HL-60 (cell line): ENCODE measurements at regions not wholly inside any gene's neighbourhood (a gene's known extent, or its start where the extent isn't known, plus 50 kb on each side); places are given as distances from the start of the nearest gene placed in this dataset.

ENCODE experiments used
- GABPA ChIP-seq: IDR thresholded peaks from 2 replicates; pipeline ENCODE4 v1.6.1; 2012; ENCODE audit warnings: low read depth
- POLR2AphosphoS5 ChIP-seq: IDR thresholded peaks from 2 replicates; pipeline ENCODE4 v1.6.1; 2012; ENCODE audit warnings: low read depth
- SPI1 ChIP-seq: IDR thresholded peaks from 2 replicates; pipeline ENCODE4 v1.6.1; 2012; ENCODE audit warnings: low read depth, mild to moderate bottlenecking, borderline replicate concordance
- TF ChIP-seq, protein P1 (sequence below): IDR thresholded peaks from one replicate; pipeline ENCODE4 v1.5.1; 2011; ENCODE audit warnings: low read length, control low read depth, inconsistent platforms; ENCODE audit not compliant: insufficient read depth
- TF ChIP-seq, protein P2 (sequence below): IDR thresholded peaks from 2 replicates; pipeline ENCODE4 v1.6.1; 2012; ENCODE audit warnings: low read depth; ENCODE audit not compliant: insufficient replicate concordance

DNA sequence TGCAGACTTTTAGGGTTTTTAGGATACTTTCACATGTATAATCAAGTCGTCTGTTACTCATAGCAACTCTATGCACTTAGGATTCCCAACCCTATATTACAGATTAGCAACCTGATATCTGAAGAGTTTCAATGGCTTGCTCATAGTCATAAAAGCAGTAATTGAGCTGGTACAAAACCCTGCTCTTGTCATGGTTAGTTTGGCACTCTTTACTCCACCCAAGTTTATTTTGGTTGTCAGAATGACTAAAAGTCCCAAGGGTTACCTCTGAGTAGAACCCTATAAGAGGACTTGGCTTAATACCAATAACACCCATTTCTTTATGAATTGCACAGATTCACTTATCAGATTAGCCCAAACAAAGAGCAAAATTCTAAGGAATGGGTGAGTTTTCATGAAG, 550.6 kb downstream of the SOX6 start:
- TF ChIP-seq POLR2AphosphoS5 (no peak), GABPA (no peak), SPI1 (no peak)
- TF ChIP-seq, protein P1, sequence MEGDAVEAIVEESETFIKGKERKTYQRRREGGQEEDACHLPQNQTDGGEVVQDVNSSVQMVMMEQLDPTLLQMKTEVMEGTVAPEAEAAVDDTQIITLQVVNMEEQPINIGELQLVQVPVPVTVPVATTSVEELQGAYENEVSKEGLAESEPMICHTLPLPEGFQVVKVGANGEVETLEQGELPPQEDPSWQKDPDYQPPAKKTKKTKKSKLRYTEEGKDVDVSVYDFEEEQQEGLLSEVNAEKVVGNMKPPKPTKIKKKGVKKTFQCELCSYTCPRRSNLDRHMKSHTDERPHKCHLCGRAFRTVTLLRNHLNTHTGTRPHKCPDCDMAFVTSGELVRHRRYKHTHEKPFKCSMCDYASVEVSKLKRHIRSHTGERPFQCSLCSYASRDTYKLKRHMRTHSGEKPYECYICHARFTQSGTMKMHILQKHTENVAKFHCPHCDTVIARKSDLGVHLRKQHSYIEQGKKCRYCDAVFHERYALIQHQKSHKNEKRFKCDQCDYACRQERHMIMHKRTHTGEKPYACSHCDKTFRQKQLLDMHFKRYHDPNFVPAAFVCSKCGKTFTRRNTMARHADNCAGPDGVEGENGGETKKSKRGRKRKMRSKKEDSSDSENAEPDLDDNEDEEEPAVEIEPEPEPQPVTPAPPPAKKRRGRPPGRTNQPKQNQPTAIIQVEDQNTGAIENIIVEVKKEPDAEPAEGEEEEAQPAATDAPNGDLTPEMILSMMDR, result no peak
- TF ChIP-seq, protein P2, sequence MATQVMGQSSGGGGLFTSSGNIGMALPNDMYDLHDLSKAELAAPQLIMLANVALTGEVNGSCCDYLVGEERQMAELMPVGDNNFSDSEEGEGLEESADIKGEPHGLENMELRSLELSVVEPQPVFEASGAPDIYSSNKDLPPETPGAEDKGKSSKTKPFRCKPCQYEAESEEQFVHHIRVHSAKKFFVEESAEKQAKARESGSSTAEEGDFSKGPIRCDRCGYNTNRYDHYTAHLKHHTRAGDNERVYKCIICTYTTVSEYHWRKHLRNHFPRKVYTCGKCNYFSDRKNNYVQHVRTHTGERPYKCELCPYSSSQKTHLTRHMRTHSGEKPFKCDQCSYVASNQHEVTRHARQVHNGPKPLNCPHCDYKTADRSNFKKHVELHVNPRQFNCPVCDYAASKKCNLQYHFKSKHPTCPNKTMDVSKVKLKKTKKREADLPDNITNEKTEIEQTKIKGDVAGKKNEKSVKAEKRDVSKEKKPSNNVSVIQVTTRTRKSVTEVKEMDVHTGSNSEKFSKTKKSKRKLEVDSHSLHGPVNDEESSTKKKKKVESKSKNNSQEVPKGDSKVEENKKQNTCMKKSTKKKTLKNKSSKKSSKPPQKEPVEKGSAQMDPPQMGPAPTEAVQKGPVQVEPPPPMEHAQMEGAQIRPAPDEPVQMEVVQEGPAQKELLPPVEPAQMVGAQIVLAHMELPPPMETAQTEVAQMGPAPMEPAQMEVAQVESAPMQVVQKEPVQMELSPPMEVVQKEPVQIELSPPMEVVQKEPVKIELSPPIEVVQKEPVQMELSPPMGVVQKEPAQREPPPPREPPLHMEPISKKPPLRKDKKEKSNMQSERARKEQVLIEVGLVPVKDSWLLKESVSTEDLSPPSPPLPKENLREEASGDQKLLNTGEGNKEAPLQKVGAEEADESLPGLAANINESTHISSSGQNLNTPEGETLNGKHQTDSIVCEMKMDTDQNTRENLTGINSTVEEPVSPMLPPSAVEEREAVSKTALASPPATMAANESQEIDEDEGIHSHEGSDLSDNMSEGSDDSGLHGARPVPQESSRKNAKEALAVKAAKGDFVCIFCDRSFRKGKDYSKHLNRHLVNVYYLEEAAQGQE, result no peak
